ENCODE measurements at regions not wholly inside any gene's neighbourhood (a gene's known extent, or its start where the extent isn't known, plus 50 kb on each side); places are given as distances from the start of the nearest gene placed in this dataset.

DNA sequence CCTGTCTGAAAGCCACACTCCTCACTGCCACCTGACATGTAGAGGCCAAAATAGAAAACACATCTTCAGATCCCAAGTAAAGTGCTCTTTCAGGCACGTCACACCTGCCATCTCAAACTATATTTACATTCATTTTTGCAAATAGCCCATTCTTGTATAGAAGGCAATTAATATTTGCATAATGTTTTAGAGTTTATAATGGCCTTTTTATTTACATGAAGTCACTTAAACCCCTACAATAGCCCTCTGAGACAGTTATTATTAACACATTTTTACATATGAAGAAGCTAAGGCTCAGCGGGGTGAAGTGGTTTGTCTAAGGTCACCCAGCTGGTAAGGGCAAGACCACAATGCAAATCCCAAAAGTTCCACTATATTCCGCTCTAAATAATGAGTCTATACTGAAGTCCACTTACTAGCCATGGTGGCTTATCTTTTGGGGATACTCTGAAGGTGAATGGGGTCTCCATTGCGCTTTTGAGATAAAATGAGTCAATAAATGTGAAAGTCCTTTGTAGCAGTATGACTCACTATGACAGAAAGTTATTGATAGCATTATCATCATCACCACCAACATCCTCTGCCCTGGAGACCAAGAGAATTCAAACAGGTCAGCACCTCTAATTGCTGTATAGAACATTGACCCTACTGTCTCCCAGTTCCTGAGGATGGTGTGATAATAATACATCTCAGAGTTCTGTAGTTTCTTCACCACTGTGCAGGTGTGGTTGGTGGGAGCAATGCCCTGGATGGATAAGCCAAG is 155.9 kb upstream of the BCL6 start:
- no peak for DNase-seq (ENCODE audit: low read depth)

DNA sequence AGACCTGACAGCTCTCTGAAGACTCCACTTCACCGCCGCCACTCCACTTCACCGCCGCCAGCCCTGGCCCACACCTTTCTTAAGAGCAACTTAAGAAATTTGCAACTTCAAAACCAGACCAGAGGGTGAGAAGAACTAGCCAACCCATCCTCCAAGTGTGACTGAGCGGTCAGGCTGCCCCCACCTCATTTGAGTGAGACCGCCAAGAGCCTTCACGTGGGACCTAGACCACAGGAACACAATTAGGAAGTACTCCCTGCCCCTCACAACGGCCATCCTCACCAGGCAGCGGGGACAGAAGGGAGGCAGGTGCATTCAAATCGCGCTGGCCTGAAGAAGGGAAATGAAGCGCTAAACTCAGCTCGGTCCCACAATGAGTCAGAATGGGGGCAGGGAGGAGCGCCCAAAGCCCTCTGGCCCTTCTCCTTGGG is 156.8 kb upstream of the BCL6 start:
- DNase-seq (ENCODE audit: low read depth) = no peak

DNA sequence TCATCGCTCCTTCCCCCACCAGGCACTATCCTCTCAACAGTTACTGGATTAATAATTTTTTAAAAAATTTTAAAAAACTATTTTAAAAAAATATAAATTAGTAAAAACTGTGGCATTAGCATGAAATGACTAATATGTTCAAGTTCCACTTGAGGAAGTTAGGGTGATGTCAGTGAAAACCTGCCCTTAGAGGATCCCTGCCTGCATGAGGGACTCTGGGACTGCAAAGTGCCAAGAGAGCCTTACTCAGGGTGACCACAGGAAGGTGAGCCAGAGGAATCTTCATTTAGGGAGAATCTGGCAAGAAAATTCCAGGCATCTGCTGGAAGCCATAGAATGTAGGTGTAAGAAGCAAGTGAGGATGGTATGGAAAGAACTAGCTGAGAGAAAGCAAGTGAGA is 157.7 kb upstream of the BCL6 start:
- no peak for DNase-seq (ENCODE audit: low read depth)

DNA sequence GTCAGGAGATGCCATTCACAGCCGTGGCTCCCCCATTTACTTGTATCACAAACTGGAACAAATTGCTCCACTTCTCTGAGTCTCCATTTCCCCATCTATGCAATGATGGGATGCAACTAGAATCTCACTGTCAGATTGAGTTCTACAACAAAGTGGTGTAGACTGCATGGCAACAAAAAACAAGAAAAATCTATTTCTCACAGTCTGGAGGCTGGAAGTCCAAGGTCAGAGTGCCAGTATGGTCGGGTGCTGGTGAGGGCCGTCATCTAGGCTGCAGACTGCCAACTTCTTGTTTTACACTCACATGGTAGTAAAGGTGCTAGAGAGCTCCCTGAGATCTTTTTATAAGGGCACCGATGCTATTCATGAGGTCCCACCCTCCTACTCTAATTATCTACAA is 158.4 kb upstream of the BCL6 start:
- DNase-seq (ENCODE audit: low read depth) = no peak

DNA sequence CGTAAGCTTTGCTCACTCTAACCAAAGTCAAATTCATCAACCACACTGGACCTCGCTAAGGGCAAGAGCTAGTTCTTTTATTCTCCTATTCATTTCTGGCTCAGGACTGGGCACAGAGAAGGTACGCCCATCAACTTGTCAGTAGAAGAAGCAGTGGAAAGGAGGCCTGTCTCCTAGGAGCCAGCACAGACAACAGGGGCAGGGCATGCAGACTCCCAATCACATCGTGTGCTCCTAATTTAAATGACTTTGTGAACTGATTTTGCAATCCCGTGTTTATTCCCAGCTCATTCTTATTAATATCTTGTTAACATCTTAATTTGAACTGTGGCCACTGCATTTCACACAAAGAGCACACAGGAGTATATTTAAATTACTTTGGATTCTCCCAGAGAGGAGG is 161.1 kb upstream of the BCL6 start:
- no peak for DNase-seq (ENCODE audit: low read depth)

DNA sequence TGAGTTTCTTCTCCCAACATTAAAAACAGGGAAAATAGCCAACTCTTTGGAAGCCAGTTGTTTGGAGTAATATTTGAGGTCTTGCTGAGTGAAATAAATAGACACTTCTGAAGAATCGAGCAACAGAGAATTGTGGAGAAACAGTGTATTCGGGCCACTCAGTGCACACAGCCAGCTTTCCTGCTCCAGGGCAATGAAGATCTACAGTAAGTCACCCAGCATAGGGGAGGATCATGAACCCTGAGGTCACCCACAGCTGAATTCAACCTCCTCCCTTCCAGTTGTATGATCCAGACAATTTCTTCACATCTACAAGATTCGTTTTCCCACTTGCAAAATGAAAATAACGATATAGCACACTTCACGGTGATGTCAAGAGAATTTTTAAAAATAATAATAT is 161.7 kb upstream of the BCL6 start:
- DNase-seq (ENCODE audit: low read depth) = no peak

DNA sequence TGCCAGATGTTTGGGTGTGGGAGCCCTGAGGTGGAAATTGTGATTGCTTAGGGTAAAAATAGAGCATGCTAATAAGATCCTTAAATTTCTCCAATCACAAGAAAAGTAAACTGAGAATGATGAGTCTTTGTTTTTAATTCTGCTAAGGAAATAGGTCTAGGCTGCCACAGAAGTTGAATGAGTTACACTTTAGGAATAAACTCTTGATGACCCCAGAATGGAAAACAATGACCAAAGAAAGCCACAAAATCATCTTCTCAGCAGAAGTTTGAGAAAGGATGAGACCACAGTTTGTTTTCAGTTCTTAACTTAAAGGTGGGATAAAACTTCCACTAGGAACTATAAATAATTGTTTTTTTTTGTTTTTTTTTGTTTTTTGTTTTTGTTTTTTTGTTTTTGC is 164.6 kb upstream of the BCL6 start:
- no peak for DNase-seq (ENCODE audit: low read depth)

DNA sequence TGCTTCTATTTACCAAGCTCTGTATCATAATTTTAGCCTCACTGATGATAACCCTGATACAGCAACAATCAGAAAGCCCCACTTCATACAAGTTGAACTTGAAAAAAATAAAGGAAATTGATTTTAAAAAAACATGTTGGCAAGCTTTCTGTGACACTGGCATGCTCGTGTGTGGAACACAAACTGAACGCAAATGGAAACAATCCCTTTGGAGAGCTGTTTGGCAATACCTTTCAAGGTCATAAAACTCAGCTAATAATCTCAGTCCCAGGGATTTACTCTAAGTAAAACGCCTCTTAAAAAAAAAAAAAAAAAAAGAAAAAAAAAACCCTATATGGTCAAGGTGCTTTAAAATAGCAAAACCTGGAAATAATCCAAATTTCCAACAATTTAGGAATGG is 166.7 kb upstream of the BCL6 start:
- no peak for DNase-seq (ENCODE audit: low read depth)

DNA sequence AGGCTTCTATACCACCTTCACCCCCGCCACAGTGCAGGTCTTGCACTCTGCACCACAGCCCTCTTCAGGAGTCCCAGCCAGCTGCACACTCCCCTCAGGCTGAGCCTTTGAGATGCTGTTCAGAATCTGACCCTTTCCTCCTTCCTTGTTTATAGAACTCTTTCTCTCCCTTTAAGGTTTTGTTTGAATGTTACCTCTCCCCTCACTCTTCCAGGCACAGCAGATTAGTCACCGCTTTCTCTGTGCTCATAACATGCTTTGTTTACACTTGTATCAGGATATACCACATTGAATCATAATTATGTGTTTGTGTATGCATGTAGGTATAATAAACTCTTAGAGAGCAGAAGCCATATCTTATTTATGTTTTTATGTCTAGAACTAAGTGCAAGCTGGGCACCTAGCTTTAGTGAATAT is 168.4 kb upstream of the BCL6 start:
- no peak for DNase-seq (ENCODE audit: low read depth)

DNA sequence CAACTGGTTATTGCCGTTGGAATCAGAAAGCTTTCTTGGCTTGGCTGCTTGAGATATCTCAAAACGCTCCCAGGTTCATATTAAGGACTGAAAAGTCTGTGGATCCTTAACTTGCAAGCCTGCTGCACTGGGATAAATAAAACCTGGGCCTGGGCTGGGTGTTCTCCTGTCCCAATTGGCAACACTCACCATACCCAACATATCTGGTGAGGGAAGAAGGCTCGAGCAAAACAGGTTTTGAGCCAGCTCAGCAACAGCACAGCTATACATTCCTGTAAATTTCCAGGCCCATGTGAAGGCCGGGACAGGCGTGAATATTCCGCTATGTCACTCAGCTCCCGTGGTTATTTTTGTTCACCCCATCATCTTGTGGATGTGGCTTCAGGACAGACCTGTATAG is 169.0 kb upstream of the BCL6 start:
- no peak for DNase-seq (ENCODE audit: low read depth)

DNA sequence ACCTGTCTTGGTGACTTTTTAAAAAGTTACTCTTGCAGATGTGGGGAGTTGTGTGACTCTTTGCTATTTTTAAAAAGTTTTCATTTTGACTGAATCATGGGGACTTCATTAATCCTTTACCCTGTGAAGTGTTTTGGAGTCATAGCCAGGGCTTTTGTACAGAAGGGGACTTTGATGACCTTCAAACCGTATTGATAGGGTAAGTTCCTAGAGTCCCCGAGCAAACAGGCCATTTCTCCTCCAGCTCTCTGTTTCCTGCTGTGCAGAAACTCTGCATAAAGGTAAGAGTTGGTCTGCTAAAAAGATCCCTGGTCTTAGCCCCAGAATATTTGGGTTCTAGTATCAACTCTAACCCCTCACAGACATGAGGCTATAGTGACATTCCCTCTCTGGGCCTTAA is 170.8 kb upstream of the BCL6 start:
- no peak for DNase-seq (ENCODE audit: low read depth)

DNA sequence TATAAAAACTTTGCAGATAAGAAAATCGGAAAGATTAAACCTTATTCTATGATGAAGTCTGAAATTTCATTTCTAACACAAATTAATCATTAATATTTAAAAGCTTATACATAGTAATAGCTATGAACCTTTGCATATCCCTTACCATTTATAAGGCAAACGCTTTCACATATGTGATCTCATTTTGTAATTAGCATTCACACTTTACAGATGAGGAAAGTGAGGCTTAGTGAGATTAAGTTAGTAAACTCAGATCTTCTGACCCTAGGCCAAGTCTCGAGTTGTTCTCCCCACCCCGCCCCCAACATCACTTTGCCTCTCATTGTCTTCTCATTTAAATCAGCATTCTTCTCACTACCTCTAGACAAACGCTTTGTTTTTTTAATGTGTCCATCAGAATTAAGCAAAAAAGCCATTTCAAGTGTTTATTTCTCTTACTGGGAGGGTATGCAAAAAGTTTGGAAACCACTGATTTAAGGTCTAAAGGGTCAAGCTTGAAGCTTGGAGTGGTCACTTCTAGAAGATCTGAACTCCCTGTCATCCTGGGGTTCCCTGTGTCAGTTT is 172.9 kb upstream of the BCL6 start:
- DNase-seq (ENCODE audit: low read depth) = no peak

DNA sequence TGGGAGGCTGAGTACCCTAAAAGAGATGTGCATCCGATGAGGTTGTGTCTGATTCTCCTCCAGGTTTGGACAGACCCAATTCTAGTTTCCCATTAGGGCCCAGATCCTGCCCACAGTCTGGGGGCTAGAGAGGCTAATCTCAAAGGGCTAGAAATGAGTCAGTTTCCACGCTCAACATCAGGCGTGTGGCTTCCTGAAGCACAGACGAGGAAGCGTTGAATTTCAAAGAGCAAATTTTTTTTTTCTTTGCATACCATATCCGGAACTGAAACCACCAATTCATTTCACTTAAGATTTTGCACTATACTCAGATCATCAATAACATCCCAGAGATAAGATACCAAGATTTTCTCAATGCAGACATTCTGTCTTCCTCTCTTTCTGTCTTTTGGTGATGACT is 173.8 kb upstream of the BCL6 start:
- no peak for DNase-seq (ENCODE audit: low read depth)

DNA sequence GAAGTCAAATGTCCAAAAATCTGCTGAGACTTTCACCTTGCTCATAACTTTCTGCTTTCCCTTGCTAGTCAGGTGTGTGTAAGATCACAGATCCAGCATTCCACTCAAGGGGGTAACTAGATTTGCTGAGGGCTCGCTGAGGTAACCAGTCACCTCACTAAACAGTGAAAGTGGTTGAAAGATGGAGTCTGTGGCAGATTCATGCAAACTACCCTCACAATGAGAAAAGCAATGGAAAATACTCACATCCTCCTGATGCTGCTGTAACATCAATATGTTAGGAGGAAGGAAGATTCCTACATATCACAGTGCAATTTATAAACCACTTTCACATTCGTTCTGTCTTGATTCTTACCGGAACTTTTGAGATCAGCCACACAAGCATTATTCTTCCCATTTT is 174.3 kb upstream of the BCL6 start:
- DNase-seq (ENCODE audit: low read depth) = no peak

DNA sequence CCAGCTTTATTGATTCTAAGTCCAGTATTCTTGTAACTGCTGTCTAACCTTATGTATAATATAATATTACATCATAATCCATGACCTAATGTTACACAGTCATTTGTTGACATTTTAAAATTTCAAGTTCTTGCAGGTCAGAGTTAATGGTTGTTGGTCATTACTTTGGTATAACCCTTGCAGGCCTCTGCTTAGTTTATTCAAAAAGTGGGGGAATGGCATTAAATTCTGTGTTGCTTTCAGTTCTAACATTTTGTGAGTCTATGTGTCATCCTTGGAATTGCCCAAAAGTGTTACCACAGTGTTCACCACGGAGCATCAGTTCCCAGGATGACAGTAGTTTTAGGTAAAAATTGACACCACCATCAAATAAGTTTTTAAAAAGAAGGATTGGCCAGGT is 174.8 kb upstream of the BCL6 start:
- DNase-seq (ENCODE audit: low read depth) = no peak

DNA sequence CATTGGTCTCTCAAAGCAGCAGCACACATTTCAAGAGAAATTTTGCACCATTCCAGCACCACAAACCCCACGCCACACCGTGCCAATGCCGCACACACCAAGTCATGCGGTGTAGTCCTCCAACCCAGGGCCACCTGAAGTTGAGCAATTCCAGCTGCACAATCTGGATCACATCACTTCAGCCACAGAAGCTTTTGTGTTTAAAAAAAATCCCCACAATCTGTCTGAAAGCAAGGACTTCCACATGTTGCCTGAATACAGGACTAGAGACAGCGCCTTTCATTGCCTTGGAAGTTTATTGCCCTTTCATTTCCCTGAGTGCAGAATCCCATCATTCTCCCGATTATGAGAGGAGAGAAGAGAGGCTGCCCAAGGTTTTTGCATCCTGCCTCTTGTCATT is 175.6 kb upstream of the BCL6 start:
- peak; percentile 19 for DNase-seq (ENCODE audit: low read depth)

DNA sequence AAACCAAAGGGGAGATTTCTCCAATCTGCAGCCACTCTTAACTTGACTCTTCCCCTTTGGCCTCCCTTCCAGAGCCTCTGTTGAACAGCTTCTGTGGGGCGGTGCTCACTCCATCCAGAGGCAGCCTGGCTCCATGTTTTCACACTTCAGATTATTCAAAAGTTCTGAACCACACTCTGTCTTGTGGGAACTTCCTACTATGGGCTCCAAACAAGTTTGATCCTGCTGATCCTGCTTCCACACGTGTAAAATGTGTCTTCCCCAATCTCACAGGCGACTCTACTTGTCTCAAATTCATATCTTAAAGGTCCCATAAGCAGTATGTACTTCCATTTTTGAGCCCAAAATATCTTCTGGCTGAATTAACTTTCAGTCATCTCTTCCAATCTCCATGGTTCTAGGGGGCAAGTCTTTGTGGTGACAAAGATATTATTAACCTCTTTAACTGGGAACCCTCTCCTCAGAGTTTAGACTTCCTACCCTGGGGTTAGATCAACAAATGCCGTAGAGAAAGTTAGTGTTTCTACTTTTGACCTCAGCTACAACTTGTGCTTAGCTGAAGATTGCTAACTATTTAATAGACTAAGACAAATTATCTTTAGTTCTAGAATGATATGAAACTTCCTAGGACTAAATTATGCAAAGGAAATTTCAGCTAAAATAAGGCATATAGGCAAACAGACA is 176.3 kb upstream of the BCL6 start:
- no peak for DNase-seq (ENCODE audit: low read depth)

DNA sequence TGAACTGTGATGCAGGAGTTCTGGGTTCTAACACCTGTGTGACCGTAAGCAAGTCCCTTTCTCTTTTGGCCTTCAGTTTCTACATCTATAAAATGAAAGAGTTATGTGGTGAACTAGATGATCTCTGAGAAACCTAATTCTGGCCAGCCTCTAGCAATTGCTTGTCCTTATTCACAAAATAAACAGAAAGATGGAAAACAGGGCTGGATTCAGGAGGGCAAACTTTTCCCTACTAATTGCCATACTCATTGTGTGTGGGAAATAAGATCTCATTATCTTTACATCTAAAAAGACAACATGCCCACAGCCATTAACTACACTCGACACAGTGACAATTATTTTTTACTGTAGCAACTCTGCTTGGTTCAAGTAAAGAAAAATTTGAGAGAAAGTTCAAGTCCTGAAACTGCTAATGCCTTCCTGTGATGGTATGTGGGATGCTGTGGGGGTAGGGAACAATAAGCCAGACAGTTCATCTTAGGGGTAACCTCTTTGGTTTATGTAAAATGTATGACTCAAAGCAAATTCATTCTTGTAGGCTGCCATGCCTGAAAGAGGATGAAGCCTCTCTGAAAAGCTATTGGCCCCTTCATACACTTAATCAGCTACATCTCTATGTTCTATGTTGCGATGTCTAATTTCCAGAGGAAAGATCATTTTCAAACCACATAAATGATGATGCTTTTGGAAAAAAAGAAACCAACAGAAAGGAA is 177.6 kb upstream of the BCL6 start:
- no peak for DNase-seq (ENCODE audit: low read depth)

DNA sequence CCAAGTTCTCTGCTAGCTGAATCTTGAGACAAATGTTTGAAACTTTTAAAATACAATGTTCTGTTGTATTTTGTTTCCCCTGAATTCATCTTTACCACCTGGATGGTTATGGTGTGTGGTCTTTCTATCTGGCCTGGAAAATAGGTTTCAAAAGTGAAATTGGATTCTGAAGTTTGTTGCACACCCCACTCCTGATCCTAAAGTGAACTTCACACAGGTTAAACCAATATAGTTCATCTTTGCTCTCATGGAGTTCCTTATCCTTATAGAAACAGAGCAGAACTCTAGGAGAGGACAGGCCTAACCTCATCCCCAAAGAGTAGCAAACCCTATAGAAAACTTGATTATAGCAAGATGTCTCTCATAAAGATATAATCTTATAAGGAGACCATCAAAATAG is 179.4 kb upstream of the BCL6 start:
- no peak for DNase-seq (ENCODE audit: low read depth)

DNA sequence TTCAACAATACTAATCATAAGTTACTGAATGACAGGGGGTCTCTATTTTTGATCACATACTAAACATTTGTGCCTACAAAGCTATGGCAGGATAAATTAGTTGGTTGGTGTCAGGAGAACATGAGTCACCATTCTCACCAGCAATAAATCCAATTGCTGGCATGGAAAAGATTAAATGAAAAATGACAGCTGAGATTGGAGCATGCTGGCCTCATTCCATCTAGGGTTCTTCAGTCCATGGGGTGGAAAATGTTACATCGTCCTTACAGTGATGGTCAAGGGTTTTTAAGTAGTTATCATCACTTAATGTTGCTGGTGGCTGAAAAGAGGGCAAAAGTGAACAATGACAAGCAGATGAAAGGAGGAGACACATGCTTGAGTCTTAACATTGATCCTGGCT is 180.1 kb upstream of the BCL6 start:
- DNase-seq (ENCODE audit: low read depth) = no peak

DNA sequence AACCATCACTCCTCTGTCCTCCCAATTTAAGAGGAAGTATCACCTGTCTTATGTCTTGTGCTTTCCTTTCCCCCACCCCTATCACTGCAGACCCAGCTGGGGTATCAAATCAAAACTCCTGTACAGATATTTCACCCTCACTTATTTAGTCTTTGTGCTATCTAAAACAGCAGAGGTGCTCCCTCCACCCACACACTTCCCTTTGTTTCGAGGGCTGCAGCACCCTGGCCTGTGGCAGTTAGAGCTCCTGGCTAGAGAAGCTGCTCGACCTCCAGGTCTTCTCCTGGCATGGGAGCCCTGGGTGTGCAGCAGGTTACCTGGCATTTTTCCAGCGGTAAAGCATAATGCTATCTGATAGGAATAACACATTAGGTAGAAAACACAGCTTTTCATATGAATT is 181.4 kb upstream of the BCL6 start:
- no peak for DNase-seq (ENCODE audit: low read depth)

DNA sequence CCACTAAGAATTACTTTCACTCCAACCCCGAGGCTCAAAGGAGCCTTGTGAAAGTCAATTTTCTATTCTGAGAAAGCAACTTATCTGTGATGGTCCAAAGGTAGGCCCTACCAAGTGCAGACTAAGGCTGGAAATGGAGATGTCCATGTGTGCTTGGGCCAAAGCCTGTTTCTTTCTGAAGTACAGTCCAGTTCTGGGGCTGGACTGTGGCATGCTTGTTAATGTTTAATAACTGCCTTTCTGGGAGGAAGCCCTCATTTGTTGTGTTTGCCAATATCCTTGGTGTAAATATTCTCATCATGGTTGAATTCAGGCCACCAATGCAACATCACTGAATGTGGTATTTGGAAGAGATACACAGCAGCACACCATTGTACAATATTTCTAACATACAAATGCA is 182.3 kb upstream of the BCL6 start:
- no peak for DNase-seq (ENCODE audit: low read depth)
